GM21447 (cell line): ENCODE measurements at regions not wholly inside any gene's neighbourhood (a gene's known extent, or its start where the extent isn't known, plus 50 kb on each side); places are given as distances from the start of the nearest gene placed in this dataset.

Experiments
- ATAC-seq: cut with Tn5 transposase; IDR thresholded peaks from one replicate; pipeline ENCODE4 v1.9.1; 2021; ENCODE audit not compliant: unreplicated experiment

DNA sequence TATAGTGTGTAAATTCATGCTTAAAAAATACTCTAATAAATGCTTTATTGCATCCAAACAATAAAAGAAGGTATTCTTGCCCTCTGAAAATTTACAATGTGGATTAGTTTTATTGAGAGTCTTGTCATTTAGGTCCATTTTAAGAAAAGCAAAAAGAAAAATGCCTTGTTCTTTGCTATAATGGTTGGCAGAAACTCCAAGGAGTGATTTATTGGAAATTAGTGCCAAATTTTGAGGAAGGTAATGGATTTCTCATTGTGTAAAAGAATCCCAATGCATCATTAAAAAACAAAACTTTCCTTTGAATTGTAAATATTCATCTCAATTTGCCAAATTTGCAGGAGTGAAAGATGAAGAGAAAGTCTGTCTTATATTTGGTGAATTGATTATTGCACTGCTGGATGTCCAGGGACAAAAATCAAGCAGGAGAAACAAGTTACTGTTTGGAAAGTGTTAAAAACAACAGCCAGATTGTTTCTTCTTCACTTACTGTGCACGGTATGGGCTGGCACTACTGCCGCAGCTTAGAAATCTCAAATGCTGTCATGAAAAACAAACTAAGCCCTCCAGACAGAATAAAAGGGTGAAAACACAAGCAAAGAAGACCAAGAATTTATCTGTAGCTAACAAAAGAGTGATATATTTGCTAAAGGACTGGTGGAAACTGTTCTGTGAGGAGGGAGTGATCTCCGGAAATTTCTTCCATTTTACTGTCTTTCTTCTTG, 511.7 kb downstream of the TMTC2 start:
- no peak for ATAC-seq

GRCh38 chr12:83197483-83197914, 510.8 kb downstream of the TMTC2 start:
- no peak for ATAC-seq

GRCh38 chr12:83196694-83197350, 510.1 kb downstream of the TMTC2 start:
- no peak for ATAC-seq

- ATAC-seq = no peak
These were observed 504.1 kb downstream of the TMTC2 start for GRCh38 chr12:83190631-83191390.

- no peak for ATAC-seq
These were observed 499.7 kb downstream of the TMTC2 start for GRCh38 chr12:83186419-83186818.

DNA sequence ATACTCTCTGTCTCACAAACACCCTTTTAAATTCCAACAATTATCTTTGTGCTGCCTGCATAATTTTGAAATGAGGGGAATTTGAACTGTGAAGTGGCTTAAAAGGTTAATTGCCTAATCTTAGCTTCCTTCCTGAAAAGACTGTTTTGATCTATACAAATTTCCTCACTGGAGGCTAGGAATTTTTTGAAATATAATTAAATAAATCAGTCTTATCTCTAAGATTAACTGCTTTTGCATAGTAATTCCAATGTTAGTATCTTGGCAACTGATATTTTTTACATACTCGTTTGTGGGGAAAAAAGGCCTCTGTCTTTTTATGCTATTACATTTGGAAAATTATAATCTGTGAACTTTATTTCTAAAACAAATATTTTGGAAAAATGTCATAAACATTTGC, 498.5 kb downstream of the TMTC2 start:
- no peak for ATAC-seq
